Dermis microvascular lymphatic vessel endothelial cell (primary cell): ENCODE measurements at regions not wholly inside any gene's neighbourhood (a gene's known extent, or its start where the extent isn't known, plus 50 kb on each side); places are given as distances from the start of the nearest gene placed in this dataset.

Experiments
- DNase-seq, 2 donors: peaks; one replicate each; pipeline versions ENCODE4 v3.0.0 to v3.0.0-alpha.2; 2010; ENCODE audit warnings: low read depth in 2 of 2

- no peak for DNase-seq
These were observed 386.5 kb downstream of the SHQ1 start for GRCh38 chr3:72461787-72462186.

- no peak for DNase-seq
These were observed 387.8 kb downstream of the SHQ1 start for GRCh38 chr3:72460205-72461174.

- DNase-seq: no peak
These were observed 388.7 kb downstream of the SHQ1 start for GRCh38 chr3:72459588-72459987.

GRCh38 chr3:72458375-72458774, 389.9 kb downstream of the SHQ1 start:
- DNase-seq: no peak

- DNase-seq: no peak
These were observed 393.8 kb downstream of the SHQ1 start for GRCh38 chr3:72454441-72454840.

GRCh38 chr3:72453706-72454105, 394.5 kb downstream of the SHQ1 start:
- DNase-seq: no peak

GRCh38 chr3:72452745-72453144, 395.5 kb downstream of the SHQ1 start:
- no peak for DNase-seq

GRCh38 chr3:72451841-72452240, 396.4 kb downstream of the SHQ1 start:
- no peak for DNase-seq

- DNase-seq: no peak
These were observed 398.7 kb downstream of the SHQ1 start for GRCh38 chr3:72449551-72449950.

GRCh38 chr3:72448858-72449257, 399.4 kb downstream of the SHQ1 start:
- no peak for DNase-seq

GRCh38 chr3:72448375-72448823, 399.8 kb downstream of the SHQ1 start:
- DNase-seq: no peak

- peak; percentile 68 to 91 for DNase-seq
These were observed 400.9 kb downstream of the SHQ1 start for GRCh38 chr3:72447059-72447946.

- peak in 1 of 2 donors; percentile 22 for DNase-seq
These were observed 401.8 kb downstream of the SHQ1 start, which contains the start of gene RYBP for GRCh38 chr3:72446218-72447058. RYBP (minus strand) TSS chr3:72446621.

GRCh38 chr3:72445827-72446217, 402.4 kb downstream of the SHQ1 start:
- no peak for DNase-seq

- no peak for DNase-seq
These were observed 403.5 kb downstream of the SHQ1 start for GRCh38 chr3:72444656-72445223.

GRCh38 chr3:72442759-72443158, 405.5 kb downstream of the SHQ1 start:
- DNase-seq: no peak

- peak in 1 of 2 donors; percentile 32 for DNase-seq
These were observed 406.8 kb downstream of the SHQ1 start for GRCh38 chr3:72441284-72441994.

GRCh38 chr3:72440491-72440890, 407.8 kb downstream of the SHQ1 start:
- no peak for DNase-seq

- DNase-seq: no peak
These were observed 408.7 kb downstream of the SHQ1 start for GRCh38 chr3:72439321-72440183.
